ENCODE measurements at regions not wholly inside any gene's neighbourhood (a gene's known extent, or its start where the extent isn't known, plus 50 kb on each side); places are given as distances from the start of the nearest gene placed in this dataset.
"Not testable (repeated sequence)": the region's sequence is repeated elsewhere in the genome, so short reads cannot be mapped to it uniquely, and the experiment has no call there.

GRCh38 chr12:14199455-14200198 lies 165.9 kb upstream of the ATF7IP start:
- DNase-seq (no peak), ATAC-seq (no peak)
- H3K27me3 Mint-ChIP-seq: no peaks in the 10 kb centered on the region
- no peak overlapping the region for H3K27ac Mint-ChIP-seq
- no peaks in the 10 kb centered on the region for H3K9me3 ChIP-seq (ENCODE audit: control insufficient read depth, low read length, poor library complexity, severe bottlenecking)
- no peaks in the 10 kb centered on the region for H3K4me1 Mint-ChIP-seq
- peaks cover 2% of the 10 kb centered on the region for H3K36me3 Mint-ChIP-seq (ENCODE audit: low read depth)
- no peak overlapping the region for H3K4me3 Mint-ChIP-seq

DNA sequence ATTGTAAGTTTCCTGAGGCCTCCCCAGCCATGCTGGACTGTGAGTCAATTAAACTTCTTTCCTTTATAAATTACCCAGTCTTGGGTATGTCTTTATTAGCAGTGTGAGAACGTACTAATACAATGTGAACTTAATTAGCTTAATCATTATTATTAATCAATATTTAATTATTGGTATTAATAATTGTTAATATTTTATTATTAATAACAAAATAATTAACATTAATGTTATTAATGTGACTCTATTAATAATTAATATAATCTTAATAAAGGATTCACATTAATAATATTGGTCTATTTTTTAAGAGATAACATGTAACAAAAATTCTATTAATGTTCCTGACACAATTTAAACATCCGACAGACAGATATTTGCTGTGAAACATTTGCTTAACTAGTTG lies 164.9 kb upstream of the ATF7IP start:
- H3K9me3 ChIP-seq (ENCODE audit: control insufficient read depth, low read length, poor library complexity, severe bottlenecking): no peaks in the 10 kb centered on the region
- peaks cover 2% of the 10 kb centered on the region for H3K36me3 Mint-ChIP-seq (ENCODE audit: low read depth)
- no peak overlapping the region for H3K4me3 Mint-ChIP-seq
- H3K27ac Mint-ChIP-seq: no peak overlapping the region
- H3K27me3 Mint-ChIP-seq: no peaks in the 10 kb centered on the region
- ATAC-seq (no peak), DNase-seq (no peak)
- no peaks in the 10 kb centered on the region for H3K4me1 Mint-ChIP-seq

GRCh38 chr12:14201291-14201690 lies 164.2 kb upstream of the ATF7IP start:
- no peak overlapping the region for H3K4me3 Mint-ChIP-seq
- ATAC-seq (no peak), DNase-seq (no peak)
- H3K36me3 Mint-ChIP-seq (ENCODE audit: low read depth): peaks cover 2% of the 10 kb centered on the region
- H3K9me3 ChIP-seq (ENCODE audit: control insufficient read depth, low read length, poor library complexity, severe bottlenecking): no peaks in the 10 kb centered on the region
- no peak overlapping the region for H3K27ac Mint-ChIP-seq
- no peaks in the 10 kb centered on the region for H3K4me1 Mint-ChIP-seq
- H3K27me3 Mint-ChIP-seq: no peaks in the 10 kb centered on the region

GRCh38 chr12:14207905-14208551 lies 157.5 kb upstream of the ATF7IP start:
- Mint-ChIP-seq H3K4me3 (no peak overlapping the region), H3K27me3 (no peaks in the 10 kb centered on the region), H3K27ac (no peak overlapping the region), H3K36me3 (ENCODE audit: low read depth) (peaks cover 2% of the 10 kb centered on the region), H3K4me1 (peaks cover 3% of the 10 kb centered on the region)
- DNase-seq (no peak), ATAC-seq (no peak)
- H3K9me3 ChIP-seq (ENCODE audit: control insufficient read depth, low read length, poor library complexity, severe bottlenecking): no peaks in the 10 kb centered on the region

DNA sequence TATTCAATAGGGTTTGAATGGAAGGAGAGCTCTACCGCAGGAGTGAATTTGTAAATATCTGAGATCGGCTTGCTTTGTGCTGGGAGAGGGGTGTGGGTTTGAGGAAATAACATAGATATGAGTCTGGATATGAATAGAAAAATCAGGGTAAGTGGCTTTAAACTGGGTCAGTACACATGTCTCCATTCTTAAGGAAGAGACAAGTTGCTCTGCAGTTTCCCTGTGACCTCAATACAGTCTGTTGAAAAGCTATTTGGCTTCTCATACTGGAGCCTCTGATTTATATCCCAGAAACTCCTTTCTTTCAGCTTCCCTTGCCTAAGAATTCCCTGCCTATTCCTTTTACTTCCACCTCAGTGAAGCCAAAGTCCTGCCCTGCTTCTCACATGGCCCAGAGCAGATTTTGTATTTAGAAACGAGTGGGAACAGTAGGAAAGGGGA lies 153.5 kb upstream of the ATF7IP start:
- Mint-ChIP-seq H3K36me3 (ENCODE audit: low read depth) (no peaks in the 10 kb centered on the region), H3K4me1 (peaks cover 3% of the 10 kb centered on the region), H3K27me3 (no peaks in the 10 kb centered on the region), H3K4me3 (no peak overlapping the region), H3K27ac (no peak overlapping the region)
- DNase-seq: no peak
- H3K9me3 ChIP-seq (ENCODE audit: control insufficient read depth, low read length, poor library complexity, severe bottlenecking): no peaks in the 10 kb centered on the region
- ATAC-seq: no peak

DNA sequence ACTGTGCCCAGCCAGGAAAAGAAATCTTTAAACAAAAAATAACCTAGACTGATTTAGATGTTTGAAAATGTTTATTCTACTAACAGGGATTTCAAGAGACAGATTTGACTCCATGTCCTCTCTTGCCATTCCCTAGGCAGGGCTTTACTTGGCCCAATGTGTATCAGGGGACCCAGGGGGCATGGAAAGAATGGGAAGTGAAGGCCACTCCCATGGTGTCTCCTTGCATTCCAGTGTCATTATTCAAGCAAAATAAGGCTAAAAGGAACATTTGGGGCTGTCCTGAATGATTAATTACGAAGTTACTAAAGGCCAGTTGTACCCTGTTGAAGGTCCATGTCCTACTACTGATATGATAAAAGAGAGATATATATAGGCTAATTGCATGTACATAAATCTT lies 151.9 kb upstream of the ATF7IP start:
- H3K4me3 Mint-ChIP-seq: no peak overlapping the region
- ATAC-seq (no peak), DNase-seq (no peak)
- no peaks in the 10 kb centered on the region for H3K27me3 Mint-ChIP-seq
- no peaks in the 10 kb centered on the region for H3K36me3 Mint-ChIP-seq (ENCODE audit: low read depth)
- no peaks in the 10 kb centered on the region for H3K9me3 ChIP-seq (ENCODE audit: control insufficient read depth, low read length, poor library complexity, severe bottlenecking)
- peaks cover 5% of the 10 kb centered on the region for H3K4me1 Mint-ChIP-seq
- H3K27ac Mint-ChIP-seq: no peak overlapping the region

DNA sequence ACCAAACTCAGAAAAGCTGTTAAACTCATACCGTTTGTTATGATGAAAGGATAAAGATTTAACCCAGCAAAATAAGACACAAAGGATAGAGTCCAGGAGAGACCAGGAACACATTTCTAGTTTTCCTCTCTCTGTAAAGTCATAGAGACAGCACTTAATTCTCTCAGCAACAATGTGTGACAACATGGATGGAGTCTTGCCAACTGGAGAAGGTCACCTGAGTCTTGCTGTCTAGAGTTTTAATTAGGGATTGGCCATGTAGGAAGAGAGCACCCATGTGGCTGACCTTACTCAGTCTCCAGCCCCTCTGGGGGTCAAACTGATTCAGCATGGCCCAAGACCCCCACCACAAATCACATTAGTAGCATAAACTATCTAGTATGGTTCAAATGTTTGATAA lies 151.0 kb upstream of the ATF7IP start:
- H3K36me3 Mint-ChIP-seq (ENCODE audit: low read depth): no peaks in the 10 kb centered on the region
- no peaks in the 10 kb centered on the region for H3K9me3 ChIP-seq (ENCODE audit: control insufficient read depth, low read length, poor library complexity, severe bottlenecking)
- peaks cover 8% of the 10 kb centered on the region for H3K4me1 Mint-ChIP-seq
- DNase-seq: no peak
- peak overlapping the region; percentile 6 for H3K27ac Mint-ChIP-seq
- no peak overlapping the region for H3K4me3 Mint-ChIP-seq
- ATAC-seq: no peak
- H3K27me3 Mint-ChIP-seq: no peaks in the 10 kb centered on the region

GRCh38 chr12:14215949-14216348 lies 149.5 kb upstream of the ATF7IP start:
- H3K27me3 Mint-ChIP-seq; H3K9me3 ChIP-seq (ENCODE audit: control insufficient read depth, low read length, poor library complexity, severe bottlenecking); H3K4me1 Mint-ChIP-seq; H3K36me3 Mint-ChIP-seq (ENCODE audit: low read depth); DNase-seq; ATAC-seq: not testable (repeated sequence)
- peak overlapping the region; percentile 85 for H3K27ac Mint-ChIP-seq
- H3K4me3 Mint-ChIP-seq: peak overlapping the region; percentile 76

DNA sequence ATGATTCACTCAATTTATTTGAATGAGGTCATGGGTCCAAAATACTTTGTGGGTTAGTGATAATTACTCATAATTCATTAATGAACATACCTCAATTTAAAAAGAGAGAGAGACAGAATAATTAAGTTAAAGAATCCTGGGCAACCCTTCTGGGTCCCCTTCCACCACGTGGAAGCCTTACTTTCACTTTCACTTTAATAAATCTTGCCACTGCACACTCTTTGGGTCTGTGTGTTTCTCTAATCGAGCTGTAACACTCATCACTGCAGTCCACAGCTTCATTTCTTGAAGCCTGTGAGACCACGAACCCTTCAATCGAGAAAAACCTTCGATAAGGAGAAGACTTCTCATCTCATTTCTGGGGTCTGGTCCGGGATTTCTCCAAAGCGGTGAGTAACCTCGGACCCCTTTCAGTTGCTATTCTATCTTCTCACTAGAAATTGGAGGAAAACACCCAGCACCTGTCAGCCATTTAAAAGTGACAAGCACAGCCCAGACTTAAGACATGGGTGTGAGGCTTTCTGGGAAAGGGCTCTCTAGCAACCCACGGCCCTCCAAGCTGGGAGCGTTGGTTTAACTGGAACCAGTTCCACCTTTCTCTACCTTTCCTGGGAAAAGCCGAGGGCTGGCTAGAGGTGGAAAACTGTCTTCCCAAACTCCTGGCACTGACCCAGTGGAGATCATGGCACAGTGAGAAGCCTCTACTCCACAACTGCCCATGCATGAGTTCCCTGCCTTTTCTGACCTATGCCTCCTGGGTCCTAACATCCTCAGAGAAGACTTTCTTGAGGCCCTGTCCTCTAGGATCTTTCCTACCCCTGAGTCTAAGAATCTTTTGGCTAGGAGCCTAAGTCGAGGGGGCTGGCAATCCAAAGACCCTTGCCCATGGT lies 148.8 kb upstream of the ATF7IP start:
- H3K36me3 Mint-ChIP-seq (ENCODE audit: low read depth): no peaks in the 10 kb centered on the region
- DNase-seq (no peak), ATAC-seq (peak; percentile 49)
- peak overlapping the region; percentile 76 for H3K4me3 Mint-ChIP-seq
- H3K27ac Mint-ChIP-seq: peak overlapping the region; percentile 85
- peaks cover 8% of the 10 kb centered on the region for H3K4me1 Mint-ChIP-seq
- no peaks in the 10 kb centered on the region for H3K27me3 Mint-ChIP-seq
- H3K9me3 ChIP-seq (ENCODE audit: control insufficient read depth, low read length, poor library complexity, severe bottlenecking): no peaks in the 10 kb centered on the region

GRCh38 chr12:14219156-14219555 lies 146.3 kb upstream of the ATF7IP start:
- H3K4me1 Mint-ChIP-seq: peaks cover 5% of the 10 kb centered on the region
- no peak overlapping the region for H3K4me3 Mint-ChIP-seq
- no peaks in the 10 kb centered on the region for H3K36me3 Mint-ChIP-seq (ENCODE audit: low read depth)
- H3K27ac Mint-ChIP-seq: no peak overlapping the region
- H3K27me3 Mint-ChIP-seq: no peaks in the 10 kb centered on the region
- no peak for DNase-seq
- ATAC-seq: no peak
- H3K9me3 ChIP-seq (ENCODE audit: control insufficient read depth, low read length, poor library complexity, severe bottlenecking): no peaks in the 10 kb centered on the region

- not testable (repeated sequence) for H3K27ac Mint-ChIP-seq
These were observed 145.8 kb upstream of the ATF7IP start for GRCh38 chr12:14219670-14220069.

DNA sequence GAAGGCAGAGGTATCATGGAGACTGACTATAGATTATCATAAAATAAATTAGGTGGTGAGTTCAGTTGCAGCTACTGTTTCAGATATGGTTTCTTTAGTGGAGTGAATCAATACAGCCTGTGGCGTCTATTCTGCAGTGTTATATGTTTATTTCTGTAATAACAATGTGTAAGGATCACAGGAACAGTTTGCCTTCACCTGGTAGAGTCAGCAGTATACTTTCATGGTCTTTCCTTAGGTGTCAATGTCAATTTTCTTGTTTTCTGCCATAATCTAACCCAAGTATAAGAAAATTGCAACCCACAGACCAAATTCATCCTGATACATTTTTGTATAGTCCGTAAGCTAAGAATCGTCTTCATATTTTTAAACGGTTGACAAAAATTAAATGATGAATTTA lies 140.4 kb upstream of the ATF7IP start:
- Mint-ChIP-seq H3K4me3 (no peak overlapping the region), H3K4me1 (no peaks in the 10 kb centered on the region), H3K27ac (no peak overlapping the region), H3K27me3 (no peaks in the 10 kb centered on the region), H3K36me3 (ENCODE audit: low read depth) (no peaks in the 10 kb centered on the region)
- H3K9me3 ChIP-seq (ENCODE audit: control insufficient read depth, low read length, poor library complexity, severe bottlenecking): no peaks in the 10 kb centered on the region
- no peak for DNase-seq
- no peak for ATAC-seq

More at GRCh38 chr12:14219670-14220069, 145.8 kb upstream of the ATF7IP start:
- ATAC-seq; DNase-seq; H3K9me3 ChIP-seq (ENCODE audit: control insufficient read depth, low read length, poor library complexity, severe bottlenecking); H3K4me3 Mint-ChIP-seq; H3K4me1 Mint-ChIP-seq; H3K36me3 Mint-ChIP-seq (ENCODE audit: low read depth); H3K27me3 Mint-ChIP-seq: not testable (repeated sequence)

DNA sequence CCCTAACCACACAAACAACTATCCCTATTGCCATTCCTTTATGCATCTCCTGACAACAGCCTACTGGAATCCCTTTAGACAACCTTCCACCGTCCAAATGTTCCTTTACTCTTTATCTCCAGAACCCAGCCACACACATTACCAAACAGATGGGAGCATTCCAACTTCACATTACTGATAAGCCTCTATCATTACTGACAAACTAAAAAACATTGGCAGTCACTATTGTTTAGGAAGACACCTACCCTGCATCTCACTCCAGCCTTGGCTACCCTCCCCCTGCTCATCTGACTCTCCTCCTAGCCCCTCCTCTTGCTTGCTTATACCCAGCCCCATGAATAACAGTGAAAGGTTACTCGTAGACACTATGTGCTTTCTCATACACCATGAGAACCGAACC lies 130.3 kb upstream of the ATF7IP start:
- ATAC-seq; DNase-seq; H3K4me3 Mint-ChIP-seq; H3K36me3 Mint-ChIP-seq (ENCODE audit: low read depth); H3K27ac Mint-ChIP-seq; H3K27me3 Mint-ChIP-seq; H3K9me3 ChIP-seq (ENCODE audit: control insufficient read depth, low read length, poor library complexity, severe bottlenecking): not testable (repeated sequence)
- H3K4me1 Mint-ChIP-seq: peaks cover 11% of the 10 kb centered on the region

All from T-helper 17 cell (primary cell).